Suppressor macrophage treated with lipopolysaccharide for 4 hours (primary cell): ENCODE measurements at regions not wholly inside any gene's neighbourhood (a gene's known extent, or its start where the extent isn't known, plus 50 kb on each side); places are given as distances from the start of the nearest gene placed in this dataset.

Experiments used
- DNase-seq: peaks from one replicate; pipeline ENCODE4 v3.0.0-alpha.2; 2020

DNA sequence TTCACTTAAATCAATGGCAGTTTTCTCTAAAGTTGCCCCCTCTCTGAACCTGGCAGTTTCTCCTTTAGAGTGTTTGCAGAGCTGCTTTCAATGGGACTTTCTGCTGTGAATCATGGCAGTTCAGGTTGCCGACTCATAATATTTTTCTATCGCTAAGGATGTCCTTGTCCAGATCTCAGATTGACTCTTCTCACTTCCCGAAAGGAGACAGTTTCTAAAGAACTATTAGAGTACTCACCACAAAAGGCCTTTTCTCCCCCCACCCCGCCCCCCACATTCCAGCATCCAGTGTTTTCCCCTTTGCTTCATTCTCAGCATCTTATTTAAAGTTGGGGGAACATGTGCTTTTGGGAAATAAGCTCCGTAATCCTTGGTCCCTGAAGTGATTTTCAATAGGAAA, 443.5 kb upstream of the KLF4 start:
- peak; percentile 58 for DNase-seq

- no peak for DNase-seq
Observed at GRCh38 chr9:107932601-107933000, 443.0 kb upstream of the KLF4 start.

GRCh38 chr9:107932046-107932445, 442.5 kb upstream of the KLF4 start:
- peak; percentile 80 for DNase-seq

- DNase-seq = no peak
Observed at GRCh38 chr9:107931071-107931715, 441.6 kb upstream of the KLF4 start.

GRCh38 chr9:107929443-107929842, 439.9 kb upstream of the KLF4 start:
- peak; percentile 86 for DNase-seq

DNA sequence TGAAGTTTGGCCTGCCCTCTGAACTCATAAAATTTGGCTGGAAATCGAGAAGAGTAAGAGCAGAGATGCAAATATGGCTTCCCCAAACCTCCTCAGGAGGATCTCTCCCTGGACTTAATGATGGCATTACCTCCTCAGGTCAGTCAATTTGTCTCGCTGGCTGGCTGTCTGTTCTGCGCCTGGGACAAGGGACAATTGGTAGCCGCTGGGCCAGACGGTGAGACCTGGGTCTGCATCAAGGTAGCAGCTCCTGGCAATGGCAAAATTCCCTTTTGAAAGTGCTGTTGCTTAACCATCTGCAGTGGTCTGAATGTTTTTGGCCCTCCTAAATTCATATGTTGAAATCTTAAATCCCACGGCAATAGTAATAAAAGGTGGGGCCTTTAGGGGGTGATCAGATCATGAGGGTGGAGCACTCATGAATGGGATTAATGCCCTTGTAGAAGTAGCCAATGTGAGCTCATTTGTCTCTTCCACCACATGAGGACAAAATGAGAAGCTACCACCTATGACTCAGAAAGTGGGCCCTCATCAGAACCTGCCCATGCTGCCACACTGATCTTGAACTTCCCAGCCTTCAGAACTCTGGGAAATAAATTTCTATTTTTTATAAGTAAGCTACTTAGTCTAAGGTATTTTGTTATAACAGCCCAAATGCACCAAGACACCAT, 439.3 kb upstream of the KLF4 start:
- peak; percentile 39 for DNase-seq

DNA sequence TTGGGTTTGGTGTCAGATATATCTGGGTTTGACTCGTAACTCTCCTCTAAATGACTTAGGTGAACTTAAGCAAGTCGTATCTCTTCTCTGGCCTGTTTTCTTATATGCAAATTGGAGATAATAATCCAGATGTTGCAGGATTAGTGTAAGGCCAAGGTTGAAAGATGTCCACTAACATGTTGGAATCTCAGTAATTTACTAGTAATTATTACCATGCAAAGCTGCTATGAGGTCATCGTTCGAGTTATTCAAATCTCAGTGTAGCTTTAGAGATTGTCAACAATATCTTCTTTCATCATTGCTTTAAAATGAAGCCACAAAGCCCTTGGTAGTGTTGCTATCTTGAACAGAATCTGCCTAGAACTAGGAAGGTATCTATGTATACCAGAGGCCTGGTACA, 437.7 kb upstream of the KLF4 start:
- DNase-seq = no peak

GRCh38 chr9:107925749-107926297, 436.3 kb upstream of the KLF4 start:
- DNase-seq = no peak

DNA sequence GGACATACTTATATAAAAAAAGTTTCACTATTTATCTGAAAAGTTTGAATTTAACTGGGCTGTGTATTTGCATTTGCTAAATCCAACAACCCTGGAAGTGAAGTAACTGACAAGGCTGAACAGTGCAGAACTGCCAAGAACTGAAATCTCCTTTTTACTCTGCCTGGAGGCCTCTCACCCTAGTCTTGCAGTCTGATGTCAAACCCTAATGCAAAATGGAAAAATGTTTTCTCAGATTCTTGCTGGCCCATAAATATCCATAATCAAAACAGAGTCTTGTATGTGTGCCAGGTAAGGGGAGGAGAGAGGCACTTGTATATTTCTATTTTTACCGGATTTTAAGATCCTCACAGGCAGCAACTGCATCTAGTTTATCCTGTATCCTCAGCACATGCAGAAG, 432.7 kb upstream of the KLF4 start:
- no peak for DNase-seq

DNA sequence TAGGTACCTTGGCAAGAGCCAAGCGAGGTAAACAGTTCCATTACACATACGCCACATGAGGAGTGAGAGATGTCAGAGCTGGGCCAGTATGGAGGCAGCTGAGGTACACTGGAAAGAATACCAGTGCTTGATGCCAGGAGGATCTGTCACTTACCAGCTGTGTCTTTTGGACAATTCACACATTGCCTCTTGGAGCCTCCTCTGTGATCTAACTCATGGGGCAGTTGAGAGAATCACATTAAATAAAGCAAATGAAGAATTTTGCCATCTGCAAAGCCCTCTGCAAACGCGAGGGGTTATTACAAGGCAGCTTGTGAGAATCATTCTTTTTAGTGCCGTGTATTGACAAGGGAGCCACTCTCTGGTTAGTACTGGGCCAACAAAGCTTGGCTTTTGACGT, 429.7 kb upstream of the KLF4 start:
- DNase-seq = no peak

DNA sequence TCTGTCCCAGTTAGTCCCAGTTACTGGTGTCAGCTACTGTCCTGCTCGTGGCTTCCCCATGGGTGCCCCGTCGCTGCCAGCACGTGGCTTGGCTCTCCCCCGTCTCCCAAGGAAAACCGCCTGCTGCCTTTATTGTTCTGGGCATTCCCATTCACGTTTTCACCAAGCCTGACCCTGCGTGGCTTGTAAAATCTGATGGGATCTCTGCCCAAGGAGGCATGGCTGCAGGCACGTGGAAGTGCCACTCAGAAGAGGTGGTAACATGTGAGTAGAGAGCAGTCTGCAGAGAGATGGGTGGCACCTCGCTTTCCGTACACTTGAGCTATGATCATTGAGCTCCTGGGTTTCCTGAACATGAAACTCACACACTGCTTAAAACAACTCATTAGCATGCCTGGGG, 429.2 kb upstream of the KLF4 start:
- no peak for DNase-seq

DNA sequence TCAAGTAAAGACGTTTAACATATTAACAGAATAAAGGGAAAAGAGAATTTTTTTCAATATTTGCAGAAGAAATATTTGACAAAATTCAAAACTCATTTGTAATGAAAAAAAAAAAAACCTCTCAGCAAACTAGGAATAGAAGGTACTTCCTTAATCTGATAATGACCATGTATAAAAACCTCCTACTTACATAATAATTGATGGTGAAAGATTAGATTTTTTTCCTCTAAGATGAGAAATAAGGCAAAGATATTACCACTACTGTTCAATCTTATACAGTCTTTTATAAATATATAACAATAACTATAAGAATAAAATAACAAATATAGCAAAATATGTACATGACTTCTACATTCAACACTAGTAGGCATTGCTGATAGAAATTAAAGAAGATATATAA, 424.6 kb upstream of the KLF4 start:
- DNase-seq = no peak

DNA sequence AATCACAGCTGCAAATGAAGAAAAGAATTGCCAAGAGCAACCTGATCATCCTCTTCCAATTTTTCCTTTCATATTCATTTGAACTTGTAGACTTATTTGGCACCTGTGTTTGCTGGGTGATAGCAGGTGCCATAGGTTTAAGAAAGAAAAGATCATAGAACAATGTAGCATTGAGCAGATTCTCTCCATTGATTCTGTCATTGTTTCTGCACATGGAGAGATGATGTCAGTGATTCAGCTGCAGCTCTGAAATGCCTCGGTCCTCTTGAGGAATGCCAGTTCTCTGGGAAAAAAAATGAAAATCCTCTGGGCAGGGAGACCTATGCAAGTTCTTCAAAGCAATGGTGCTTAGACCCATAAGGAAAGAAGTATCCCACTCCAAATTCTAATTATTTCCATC, 418.1 kb upstream of the KLF4 start:
- no peak for DNase-seq

GRCh38 chr9:107907255-107907654, 417.7 kb upstream of the KLF4 start:
- DNase-seq = peak; percentile 56

DNA sequence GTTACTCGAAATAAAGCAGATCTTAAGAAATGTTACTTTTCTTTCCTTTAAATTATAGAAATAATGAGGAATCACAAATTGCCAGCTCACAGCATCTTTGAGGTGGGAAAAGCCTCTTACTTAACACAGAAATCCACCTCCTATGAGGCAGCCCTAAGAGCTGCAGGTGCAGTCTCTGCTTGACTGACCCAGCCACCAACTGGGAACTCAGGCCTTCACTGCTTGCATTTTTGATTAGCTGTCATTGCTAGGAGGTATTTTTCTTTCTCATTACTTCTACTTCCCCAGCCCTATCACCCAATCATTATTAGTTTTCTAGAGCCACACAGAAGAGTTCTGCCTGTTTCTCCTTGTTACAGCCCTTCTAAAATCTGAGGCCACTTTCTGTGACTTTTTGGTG, 416.5 kb upstream of the KLF4 start:
- DNase-seq = no peak

GRCh38 chr9:107905308-107906020, 415.9 kb upstream of the KLF4 start:
- no peak for DNase-seq

DNA sequence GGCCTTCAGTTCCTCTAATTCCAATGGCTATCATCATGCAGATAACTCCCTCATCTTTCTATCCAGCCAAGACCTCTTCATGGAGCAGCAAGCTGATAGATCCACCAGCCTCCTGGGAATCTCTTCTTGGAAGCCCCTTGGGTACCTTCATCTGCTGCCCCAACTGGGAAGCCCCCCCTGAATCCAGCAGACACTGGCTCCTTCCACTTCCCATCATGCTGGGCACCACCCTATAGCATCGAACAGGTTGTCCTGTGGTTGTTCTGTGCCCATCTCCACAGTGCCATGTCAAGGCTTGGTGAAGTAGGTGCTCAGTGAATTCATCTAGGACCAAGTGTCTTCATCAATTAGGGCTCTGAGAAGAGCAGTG, 410.4 kb upstream of the KLF4 start:
- DNase-seq = no peak

DNA sequence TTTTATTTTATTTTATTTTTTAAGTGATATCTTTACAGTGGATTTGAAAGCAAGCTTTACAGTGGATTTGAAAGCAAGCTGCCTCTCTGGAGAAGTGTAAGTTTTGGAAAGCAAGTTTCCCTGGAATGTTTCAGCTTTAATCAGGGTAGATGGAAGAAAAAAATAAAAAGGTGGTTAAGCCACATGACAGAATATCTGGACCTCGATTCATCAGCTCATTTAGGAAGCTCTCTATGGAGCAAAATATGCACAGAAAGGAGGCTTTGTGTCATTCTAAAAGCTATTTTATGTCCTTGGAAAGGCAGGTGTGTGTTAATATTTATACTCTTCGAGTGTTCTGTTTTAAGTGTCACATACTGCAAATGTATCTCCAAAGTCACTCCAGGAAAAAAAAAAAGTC, 409.2 kb upstream of the KLF4 start:
- no peak for DNase-seq

DNA sequence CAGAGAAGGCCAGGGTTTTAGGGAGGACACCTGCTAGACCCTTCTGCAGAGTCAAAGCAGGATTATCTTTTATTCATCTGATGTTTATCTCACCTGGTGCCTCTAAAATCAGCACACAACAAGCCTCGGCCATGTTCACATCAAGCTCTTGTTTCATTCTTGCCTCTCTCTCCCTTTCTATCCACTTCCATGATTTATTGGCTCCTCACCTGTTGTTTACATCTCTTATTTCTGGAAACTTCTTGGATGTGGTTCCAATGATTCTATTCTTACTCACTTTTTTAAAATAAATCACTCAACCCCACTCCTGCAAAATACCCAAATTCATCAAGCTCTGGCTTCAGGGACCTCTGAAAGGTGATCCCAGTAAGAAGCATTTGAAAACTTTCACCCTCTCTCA, 407.0 kb upstream of the KLF4 start:
- no peak for DNase-seq

- DNase-seq = no peak
Observed at GRCh38 chr9:107895501-107896001, 406.0 kb upstream of the KLF4 start.

DNA sequence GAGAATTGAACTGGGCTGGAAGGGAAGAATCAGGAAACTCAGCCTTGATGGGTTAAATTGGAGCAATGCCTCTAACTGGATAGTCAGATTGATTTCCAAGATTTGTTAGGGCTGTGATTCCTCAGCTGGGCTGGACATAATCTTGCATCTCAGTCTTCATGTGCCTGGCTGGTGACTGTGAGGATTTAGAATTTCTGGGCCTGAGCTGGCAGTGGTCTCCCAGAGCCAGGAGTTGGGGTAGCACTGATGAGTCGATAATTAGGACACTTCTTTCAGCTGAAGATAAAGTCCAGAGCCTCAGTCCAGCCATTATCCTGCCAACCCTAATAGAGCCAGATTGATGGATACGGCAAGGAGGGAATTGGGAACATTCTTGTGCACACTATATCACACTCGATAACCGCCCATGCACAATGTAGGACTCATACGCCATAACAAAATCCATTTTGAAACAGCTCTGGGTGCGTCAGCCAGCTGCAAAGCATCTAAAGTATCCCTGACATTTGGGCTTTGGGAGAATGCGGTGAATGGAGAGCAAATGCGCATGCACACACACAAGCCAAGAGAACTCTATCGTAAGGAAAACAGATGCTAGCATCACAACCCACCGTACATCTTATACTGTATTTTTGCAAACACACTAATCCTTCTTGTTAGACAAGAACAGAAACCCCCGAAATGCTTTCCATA, 405.1 kb upstream of the KLF4 start:
- DNase-seq = no peak

GRCh38 chr9:107890921-107891465, 401.4 kb upstream of the KLF4 start:
- DNase-seq = no peak

DNA sequence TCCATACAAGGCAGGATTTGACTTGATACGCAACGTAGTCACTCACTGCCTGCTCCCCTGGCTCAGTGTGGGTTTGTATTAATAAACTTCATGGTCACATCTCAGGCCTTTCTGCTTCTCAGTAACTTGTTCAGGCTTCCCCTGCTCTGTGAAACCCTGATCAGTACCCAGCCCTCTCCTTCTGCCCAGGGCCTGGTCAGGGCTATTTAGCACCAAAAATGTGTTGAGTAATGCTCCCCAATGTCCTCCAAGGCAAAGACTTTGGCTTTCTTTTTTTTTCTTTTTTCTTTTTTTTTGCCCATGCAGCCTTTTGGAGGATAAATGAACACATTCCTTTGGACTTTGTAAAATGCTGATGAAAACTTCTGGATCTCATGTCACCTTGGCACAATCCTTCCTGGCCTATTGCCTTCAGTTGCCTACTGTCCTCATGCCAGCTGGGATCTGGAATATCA, 399.2 kb upstream of the KLF4 start:
- no peak for DNase-seq
